ENCODE measurements at regions not wholly inside any gene's neighbourhood (a gene's known extent, or its start where the extent isn't known, plus 50 kb on each side); places are given as distances from the start of the nearest gene placed in this dataset.

- TF ChIP-seq CTCF (IDR thresholded peaks at IDR 0.05), result no peak
- no peak for TF ChIP-seq EP300 (IDR thresholded peaks at IDR 0.05)
- TF ChIP-seq POLR2A (IDR thresholded peaks at IDR 0.05; ENCODE audit: low read length), result no peak
- no peak for TF ChIP-seq BCL3 (IDR thresholded peaks at IDR 0.05)
Observed at GRCh38 chrX:121733514-121733913, 686.1 kb downstream of the GLUD2 start.
